ENCODE measurements at regions not wholly inside any gene's neighbourhood (a gene's known extent, or its start where the extent isn't known, plus 50 kb on each side); places are given as distances from the start of the nearest gene placed in this dataset.

GRCh38 chr2:16015903-16016265, 75.5 kb downstream of the MYCN start:
- TF ChIP-seq SUZ12 (IDR thresholded peaks at IDR 0.05), result no peak
- no peak for TF ChIP-seq FOXK2 (IDR thresholded peaks at IDR 0.05)
- TF ChIP-seq L3MBTL2 (conservative IDR thresholded peaks at IDR 0.05), result no peak
- no peak for TF ChIP-seq SP1 (IDR thresholded peaks at IDR 0.05)
- TF ChIP-seq PKNOX1 (IDR thresholded peaks at IDR 0.05), result no peak
- no peak for TF ChIP-seq CTBP1 (IDR thresholded peaks at IDR 0.05; ENCODE audit: borderline replicate concordance)
- TF ChIP-seq BHLHE40 (IDR thresholded peaks at IDR 0.05; ENCODE audit: borderline replicate concordance), result no peak
- no peak for TF ChIP-seq FOXM1 (IDR thresholded peaks at IDR 0.05; ENCODE audit: borderline replicate concordance)
- TF ChIP-seq ZNF384 (IDR thresholded peaks at IDR 0.05), result no peak
- no peak for TF ChIP-seq ELF4 (IDR thresholded peaks at IDR 0.05)
- no peak for TF ChIP-seq ARNT (IDR thresholded peaks at IDR 0.05)
